LNCAP (cell line): ENCODE measurements at regions not wholly inside any gene's neighbourhood (a gene's known extent, or its start where the extent isn't known, plus 50 kb on each side); places are given as distances from the start of the nearest gene placed in this dataset.

Source experiments
- TF ChIP-seq, protein P1 (sequence below): fragments of 450-650 bp; IDR thresholded peaks from 2 replicates; pipeline ENCODE4 v1.5.1; 2017; ENCODE audit warnings: mild to moderate bottlenecking

- TF ChIP-seq, protein P1, sequence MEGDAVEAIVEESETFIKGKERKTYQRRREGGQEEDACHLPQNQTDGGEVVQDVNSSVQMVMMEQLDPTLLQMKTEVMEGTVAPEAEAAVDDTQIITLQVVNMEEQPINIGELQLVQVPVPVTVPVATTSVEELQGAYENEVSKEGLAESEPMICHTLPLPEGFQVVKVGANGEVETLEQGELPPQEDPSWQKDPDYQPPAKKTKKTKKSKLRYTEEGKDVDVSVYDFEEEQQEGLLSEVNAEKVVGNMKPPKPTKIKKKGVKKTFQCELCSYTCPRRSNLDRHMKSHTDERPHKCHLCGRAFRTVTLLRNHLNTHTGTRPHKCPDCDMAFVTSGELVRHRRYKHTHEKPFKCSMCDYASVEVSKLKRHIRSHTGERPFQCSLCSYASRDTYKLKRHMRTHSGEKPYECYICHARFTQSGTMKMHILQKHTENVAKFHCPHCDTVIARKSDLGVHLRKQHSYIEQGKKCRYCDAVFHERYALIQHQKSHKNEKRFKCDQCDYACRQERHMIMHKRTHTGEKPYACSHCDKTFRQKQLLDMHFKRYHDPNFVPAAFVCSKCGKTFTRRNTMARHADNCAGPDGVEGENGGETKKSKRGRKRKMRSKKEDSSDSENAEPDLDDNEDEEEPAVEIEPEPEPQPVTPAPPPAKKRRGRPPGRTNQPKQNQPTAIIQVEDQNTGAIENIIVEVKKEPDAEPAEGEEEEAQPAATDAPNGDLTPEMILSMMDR, result no peak
These were observed 107.0 kb downstream of the ERMARD start for GRCh38 chr6:169858293-169858934.

DNA sequence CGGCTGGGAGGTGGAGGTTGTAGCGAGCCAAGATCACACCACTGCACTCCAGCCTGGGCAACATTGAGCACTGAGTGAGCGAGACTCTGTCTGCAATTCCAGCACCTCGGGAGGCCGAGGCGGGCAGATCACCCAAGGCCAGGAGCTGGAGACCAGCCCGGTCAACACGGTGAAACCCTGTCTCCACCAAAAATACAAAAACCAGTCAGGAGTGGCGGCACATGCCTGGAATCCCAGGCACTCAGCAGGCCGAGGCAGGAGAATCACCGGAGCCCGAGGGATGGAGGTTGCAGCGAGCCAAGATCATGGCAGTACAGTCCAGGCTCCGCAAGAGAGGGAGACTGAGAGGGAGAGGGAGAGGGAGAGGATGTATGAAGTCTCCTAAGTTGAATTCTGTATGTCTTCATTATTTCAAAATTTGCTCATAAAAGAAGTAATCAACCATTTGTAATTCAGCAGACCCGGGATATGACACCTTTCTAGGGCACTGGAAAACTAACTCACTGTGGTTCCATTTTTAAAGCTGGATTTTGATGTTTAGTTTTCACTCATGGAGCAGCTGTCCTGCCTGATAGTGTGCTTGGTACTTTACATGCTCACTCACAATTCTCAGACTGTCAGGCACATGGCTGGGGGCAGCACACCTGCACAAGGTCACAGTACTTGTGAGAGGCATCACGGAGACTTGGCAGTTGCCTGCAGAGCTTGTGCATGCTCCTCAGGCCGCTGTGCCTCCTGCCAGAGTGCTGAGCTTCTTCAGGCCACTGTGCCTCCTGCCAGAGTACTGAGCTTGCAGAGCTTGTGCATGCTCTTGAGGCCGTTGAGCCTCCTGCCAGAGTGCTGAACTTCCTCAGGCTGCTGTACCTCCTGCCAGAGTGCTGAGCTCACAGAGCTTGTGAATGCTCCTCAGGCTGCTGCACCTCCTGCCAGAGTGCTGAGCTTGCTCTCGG, 106.2 kb downstream of the ERMARD start:
- TF ChIP-seq, protein P1, result no peak

DNA sequence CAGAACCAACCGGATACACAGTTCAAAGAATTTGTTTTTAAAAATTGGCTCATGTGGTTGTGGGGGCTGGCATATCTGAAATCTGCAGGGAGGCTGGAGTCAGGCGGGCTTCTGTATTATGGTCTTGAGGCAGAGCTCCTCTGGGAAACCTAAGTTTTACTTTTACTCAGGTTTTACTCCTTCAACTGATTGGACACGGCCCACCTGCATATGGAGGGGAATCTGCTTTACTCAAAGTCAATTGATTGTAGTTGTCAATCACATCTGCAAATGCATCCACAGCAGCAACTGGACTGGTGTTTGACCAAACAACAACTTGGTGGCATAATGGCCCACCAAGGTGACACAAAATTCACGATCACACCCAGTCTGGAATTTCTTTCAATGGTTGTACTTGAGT, 103.4 kb downstream of the ERMARD start:
- TF ChIP-seq, protein P1, result no peak

DNA sequence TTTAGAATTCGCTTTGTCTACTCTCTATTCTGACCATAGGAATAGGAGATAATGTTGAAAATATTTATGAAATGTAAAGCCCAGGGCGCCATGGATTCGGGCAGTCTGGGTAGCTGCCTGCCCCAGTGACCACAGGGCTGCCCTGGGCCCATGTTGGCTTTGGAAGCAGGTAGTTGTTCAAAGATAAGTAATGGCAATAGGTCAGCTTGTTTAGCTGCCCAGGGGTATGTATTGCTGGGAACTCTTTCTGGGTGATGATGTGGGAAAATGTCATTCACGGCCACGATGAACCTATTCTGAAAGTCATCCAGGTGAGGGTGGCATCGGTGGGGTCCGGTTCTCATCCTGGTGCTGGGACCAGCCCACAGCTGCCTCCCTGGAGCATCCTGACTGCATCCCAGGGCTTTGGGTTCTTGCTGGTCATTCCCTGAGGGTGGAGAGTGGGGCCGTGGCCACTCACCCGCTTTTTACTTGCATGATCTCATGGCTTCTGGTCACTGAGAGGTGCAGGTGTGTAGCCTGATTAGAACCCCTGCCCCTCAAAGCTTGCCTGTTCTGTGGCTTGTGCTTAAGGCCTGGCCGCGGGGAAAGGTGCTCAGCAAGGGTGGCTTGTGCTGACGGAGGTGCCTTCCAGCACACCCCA, 102.8 kb downstream of the ERMARD start:
- TF ChIP-seq, protein P1, result no peak

GRCh38 chr6:169853196-169854082, 102.0 kb downstream of the ERMARD start:
- TF ChIP-seq, protein P1, result no peak

- TF ChIP-seq, protein P1, result no peak
These were observed 101.2 kb downstream of the ERMARD start for GRCh38 chr6:169852504-169853195.
